ENCODE measurements at regions not wholly inside any gene's neighbourhood (a gene's known extent, or its start where the extent isn't known, plus 50 kb on each side); places are given as distances from the start of the nearest gene placed in this dataset.

GRCh38 chr20:48536206-48536605 is 291.6 kb downstream of the PREX1 start:
- TF ChIP-seq, protein P1, sequence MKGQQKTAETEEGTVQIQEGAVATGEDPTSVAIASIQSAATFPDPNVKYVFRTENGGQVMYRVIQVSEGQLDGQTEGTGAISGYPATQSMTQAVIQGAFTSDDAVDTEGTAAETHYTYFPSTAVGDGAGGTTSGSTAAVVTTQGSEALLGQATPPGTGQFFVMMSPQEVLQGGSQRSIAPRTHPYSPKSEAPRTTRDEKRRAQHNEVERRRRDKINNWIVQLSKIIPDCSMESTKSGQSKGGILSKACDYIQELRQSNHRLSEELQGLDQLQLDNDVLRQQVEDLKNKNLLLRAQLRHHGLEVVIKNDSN (IDR thresholded peaks at IDR 0.05), result no peak
- TF ChIP-seq, protein P2, sequence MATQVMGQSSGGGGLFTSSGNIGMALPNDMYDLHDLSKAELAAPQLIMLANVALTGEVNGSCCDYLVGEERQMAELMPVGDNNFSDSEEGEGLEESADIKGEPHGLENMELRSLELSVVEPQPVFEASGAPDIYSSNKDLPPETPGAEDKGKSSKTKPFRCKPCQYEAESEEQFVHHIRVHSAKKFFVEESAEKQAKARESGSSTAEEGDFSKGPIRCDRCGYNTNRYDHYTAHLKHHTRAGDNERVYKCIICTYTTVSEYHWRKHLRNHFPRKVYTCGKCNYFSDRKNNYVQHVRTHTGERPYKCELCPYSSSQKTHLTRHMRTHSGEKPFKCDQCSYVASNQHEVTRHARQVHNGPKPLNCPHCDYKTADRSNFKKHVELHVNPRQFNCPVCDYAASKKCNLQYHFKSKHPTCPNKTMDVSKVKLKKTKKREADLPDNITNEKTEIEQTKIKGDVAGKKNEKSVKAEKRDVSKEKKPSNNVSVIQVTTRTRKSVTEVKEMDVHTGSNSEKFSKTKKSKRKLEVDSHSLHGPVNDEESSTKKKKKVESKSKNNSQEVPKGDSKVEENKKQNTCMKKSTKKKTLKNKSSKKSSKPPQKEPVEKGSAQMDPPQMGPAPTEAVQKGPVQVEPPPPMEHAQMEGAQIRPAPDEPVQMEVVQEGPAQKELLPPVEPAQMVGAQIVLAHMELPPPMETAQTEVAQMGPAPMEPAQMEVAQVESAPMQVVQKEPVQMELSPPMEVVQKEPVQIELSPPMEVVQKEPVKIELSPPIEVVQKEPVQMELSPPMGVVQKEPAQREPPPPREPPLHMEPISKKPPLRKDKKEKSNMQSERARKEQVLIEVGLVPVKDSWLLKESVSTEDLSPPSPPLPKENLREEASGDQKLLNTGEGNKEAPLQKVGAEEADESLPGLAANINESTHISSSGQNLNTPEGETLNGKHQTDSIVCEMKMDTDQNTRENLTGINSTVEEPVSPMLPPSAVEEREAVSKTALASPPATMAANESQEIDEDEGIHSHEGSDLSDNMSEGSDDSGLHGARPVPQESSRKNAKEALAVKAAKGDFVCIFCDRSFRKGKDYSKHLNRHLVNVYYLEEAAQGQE (IDR thresholded peaks at IDR 0.05; ENCODE audit: low read depth), result no peak
- TF ChIP-seq FOXM1 (IDR thresholded peaks at IDR 0.05; ENCODE audit: borderline replicate concordance, low read depth), result no peak
- no peak for TF ChIP-seq CEBPB (IDR thresholded peaks at IDR 0.05)
- TF ChIP-seq TAF1 (IDR thresholded peaks at IDR 0.05; ENCODE audit: low read depth), result no peak
- TF ChIP-seq MAX (IDR thresholded peaks at IDR 0.05), result no peak
- TF ChIP-seq NFIC (IDR thresholded peaks at IDR 0.05), result no peak
- no peak for TF ChIP-seq TEAD4 (IDR thresholded peaks at IDR 0.05)
- no peak for TF ChIP-seq RAD21 (IDR thresholded peaks at IDR 0.05; ENCODE audit: low read depth)
- TF ChIP-seq EP300 (IDR thresholded peaks at IDR 0.05; ENCODE audit: borderline replicate concordance), result no peak
- TF ChIP-seq EGR1 (IDR thresholded peaks at IDR 0.05), result no peak
- no peak for TF ChIP-seq YY1 (IDR thresholded peaks at IDR 0.05; ENCODE audit: low read depth)
- no peak for TF ChIP-seq ZBTB7A (IDR thresholded peaks at IDR 0.05; ENCODE audit: low read depth)
- no peak for TF ChIP-seq TCF12 (IDR thresholded peaks at IDR 0.05; ENCODE audit: low read depth)
- TF ChIP-seq CREB1 (IDR thresholded peaks at IDR 0.05; ENCODE audit: low read depth), result no peak

DNA sequence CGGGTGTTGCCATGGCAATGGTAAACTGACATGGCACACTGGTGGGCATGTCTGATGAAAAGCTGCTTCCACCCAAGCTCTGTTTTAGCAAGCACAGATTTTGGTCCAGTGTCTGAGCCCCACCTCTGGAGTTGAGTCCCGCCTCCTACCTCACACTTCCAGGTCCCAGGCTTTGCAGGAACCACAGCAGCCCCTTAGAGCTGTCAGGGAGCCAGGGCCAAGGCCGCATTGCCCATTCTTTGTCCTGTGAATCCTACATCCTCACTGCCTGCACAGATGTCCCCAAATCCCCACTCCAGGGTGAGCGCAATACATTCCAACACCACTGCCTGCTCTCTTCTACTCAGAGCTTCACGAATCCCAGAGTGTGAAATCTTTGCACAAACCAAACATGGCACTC is 292.2 kb downstream of the PREX1 start:
- TF ChIP-seq, protein P2 (IDR thresholded peaks at IDR 0.05; ENCODE audit: low read depth), result no peak
- no peak for TF ChIP-seq TEAD4 (IDR thresholded peaks at IDR 0.05)
- TF ChIP-seq CREB1 (IDR thresholded peaks at IDR 0.05; ENCODE audit: low read depth), result no peak
- TF ChIP-seq ZBTB7A (IDR thresholded peaks at IDR 0.05; ENCODE audit: low read depth), result no peak
- no peak for TF ChIP-seq TCF12 (IDR thresholded peaks at IDR 0.05; ENCODE audit: low read depth)
- no peak for TF ChIP-seq NFIC (IDR thresholded peaks at IDR 0.05)

DNA sequence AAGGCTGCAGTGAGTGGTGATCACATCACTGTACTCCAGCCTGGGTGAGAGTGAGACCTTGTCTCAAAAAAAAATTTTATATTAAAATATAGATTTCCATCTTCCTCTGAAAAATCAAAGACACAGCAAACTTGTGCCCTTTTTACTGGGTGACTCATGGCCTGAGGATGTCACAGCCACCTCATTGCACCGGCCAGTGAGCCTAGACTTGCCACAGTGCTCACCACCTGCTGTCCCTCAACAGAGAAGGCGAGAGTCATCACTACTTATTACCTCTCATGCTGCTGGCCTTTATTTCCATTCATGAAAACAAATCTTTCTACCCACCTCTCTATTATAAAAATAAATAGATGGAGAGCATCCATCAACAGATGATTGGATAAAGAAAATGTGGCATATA is 295.8 kb downstream of the PREX1 start:
- TF ChIP-seq RAD21 (IDR thresholded peaks at IDR 0.05; ENCODE audit: low read depth) (no peak), EGR1 (IDR thresholded peaks at IDR 0.05) (no peak), YY1 (IDR thresholded peaks at IDR 0.05; ENCODE audit: low read depth) (no peak), NFIC (IDR thresholded peaks at IDR 0.05) (no peak), EP300 (IDR thresholded peaks at IDR 0.05; ENCODE audit: borderline replicate concordance) (no peak), TEAD4 (IDR thresholded peaks at IDR 0.05) (no peak), TAF1 (IDR thresholded peaks at IDR 0.05; ENCODE audit: low read depth) (no peak), TCF12 (IDR thresholded peaks at IDR 0.05; ENCODE audit: low read depth) (no peak), ZBTB7A (IDR thresholded peaks at IDR 0.05; ENCODE audit: low read depth) (no peak), MAX (IDR thresholded peaks at IDR 0.05) (no peak), CEBPB (IDR thresholded peaks at IDR 0.05) (no peak), FOXM1 (IDR thresholded peaks at IDR 0.05; ENCODE audit: borderline replicate concordance, low read depth) (no peak), CREB1 (IDR thresholded peaks at IDR 0.05; ENCODE audit: low read depth) (no peak)
- TF ChIP-seq, protein P1 (IDR thresholded peaks at IDR 0.05), result no peak
- TF ChIP-seq, protein P2 (IDR thresholded peaks at IDR 0.05; ENCODE audit: low read depth), result no peak

DNA sequence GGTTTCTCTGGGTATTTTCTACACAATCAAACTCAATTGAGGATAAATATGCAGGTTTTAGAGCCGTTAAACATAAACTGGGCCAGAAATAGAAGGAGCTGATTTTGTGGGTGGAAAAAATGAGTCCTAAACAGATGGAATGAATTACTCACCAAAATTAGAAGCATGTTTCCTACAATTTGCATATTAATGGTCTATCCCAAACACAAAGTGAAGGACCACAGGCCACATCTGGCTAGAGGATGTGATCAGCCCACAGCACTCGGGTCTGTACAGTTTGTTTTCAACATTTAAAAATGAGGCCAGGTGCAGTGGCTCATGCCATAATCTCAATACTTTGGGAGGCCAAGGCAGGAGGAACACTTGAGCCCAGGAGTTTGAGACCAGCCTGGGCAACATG is 296.3 kb downstream of the PREX1 start:
- no peak for TF ChIP-seq NFIC (IDR thresholded peaks at IDR 0.05)
- TF ChIP-seq TAF1 (IDR thresholded peaks at IDR 0.05; ENCODE audit: low read depth), result no peak
- no peak for TF ChIP-seq EP300 (IDR thresholded peaks at IDR 0.05; ENCODE audit: borderline replicate concordance)
- TF ChIP-seq, protein P2 (IDR thresholded peaks at IDR 0.05; ENCODE audit: low read depth), result no peak
- TF ChIP-seq FOXM1 (IDR thresholded peaks at IDR 0.05; ENCODE audit: borderline replicate concordance, low read depth), result no peak
- TF ChIP-seq MAX (IDR thresholded peaks at IDR 0.05), result no peak
- no peak for TF ChIP-seq ZBTB7A (IDR thresholded peaks at IDR 0.05; ENCODE audit: low read depth)
- TF ChIP-seq CEBPB (IDR thresholded peaks at IDR 0.05), result no peak
- TF ChIP-seq, protein P1 (IDR thresholded peaks at IDR 0.05), result no peak
- no peak for TF ChIP-seq TEAD4 (IDR thresholded peaks at IDR 0.05)
- TF ChIP-seq YY1 (IDR thresholded peaks at IDR 0.05; ENCODE audit: low read depth), result no peak
- no peak for TF ChIP-seq TCF12 (IDR thresholded peaks at IDR 0.05; ENCODE audit: low read depth)
- TF ChIP-seq CREB1 (IDR thresholded peaks at IDR 0.05; ENCODE audit: low read depth), result no peak
- TF ChIP-seq EGR1 (IDR thresholded peaks at IDR 0.05), result no peak
- TF ChIP-seq RAD21 (IDR thresholded peaks at IDR 0.05; ENCODE audit: low read depth), result no peak

Data from Ishikawa (cell line).